WERI-Rb-1 (cell line): ENCODE measurements at regions not wholly inside any gene's neighbourhood (a gene's known extent, or its start where the extent isn't known, plus 50 kb on each side); places are given as distances from the start of the nearest gene placed in this dataset.

ENCODE experiments used
- DNase-seq: peaks from one replicate; pipeline ENCODE4 v3.0.0-alpha.2; 2020
- H3K27ac ChIP-seq: fragments of 250-450 bp; sonication (Bioruptor Pico); 2 replicates; pipeline ENCODE4 v1.5.1; 2020; ENCODE audit warnings: mild to moderate bottlenecking, moderate library complexity
- H3K27me3 ChIP-seq: fragments of 250-450 bp; sonication (Bioruptor Pico); 2 replicates; pipeline ENCODE4 v1.5.1; 2021; ENCODE audit warnings: mild to moderate bottlenecking, low read depth, moderate library complexity; ENCODE audit not compliant: insufficient read depth, severe bottlenecking
- H3K36me3 ChIP-seq: fragments of 250-450 bp; sonication (Bioruptor Pico); 2 replicates; pipeline ENCODE4 v1.5.1; 2020; ENCODE audit warnings: mild to moderate bottlenecking, moderate library complexity
- H3K4me3 ChIP-seq: 2 replicates; pipeline ENCODE4 v1.5.1; 2011; ENCODE audit warnings: low read depth, mild to moderate bottlenecking, control low read depth, low read length
- H3K9me3 ChIP-seq: fragments of 250-450 bp; sonication (Bioruptor Pico); 2 replicates; pipeline ENCODE4 v1.5.1; 2021; ENCODE audit warnings: mild to moderate bottlenecking, moderate library complexity; ENCODE audit not compliant: severe bottlenecking
- TF ChIP-seq, protein P1 (sequence below): IDR thresholded peaks from 2 replicates; pipeline ENCODE4 v1.5.1; 2011; ENCODE audit warnings: low read depth, mild to moderate bottlenecking, control low read depth, inconsistent platforms, low read length

DNA sequence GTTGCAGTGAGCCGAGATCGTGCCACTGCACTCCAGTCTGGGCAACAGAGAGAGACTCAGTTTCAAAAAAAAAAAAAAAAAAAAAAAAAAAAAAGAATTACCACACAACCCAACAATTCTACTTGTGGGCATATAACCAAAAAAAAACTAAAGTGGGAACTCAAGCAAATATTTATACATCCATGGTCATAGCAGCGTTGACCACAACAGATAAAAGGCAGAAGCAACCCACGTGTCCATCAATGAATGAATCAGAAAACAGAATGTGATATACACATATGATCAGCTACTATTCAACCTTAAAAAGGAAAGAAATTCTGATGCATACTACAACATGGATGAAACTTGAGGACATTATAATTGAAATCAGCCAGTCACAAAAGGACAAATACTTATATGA lies 179.3 kb upstream of the NEBL start:
- TF ChIP-seq, protein P1, sequence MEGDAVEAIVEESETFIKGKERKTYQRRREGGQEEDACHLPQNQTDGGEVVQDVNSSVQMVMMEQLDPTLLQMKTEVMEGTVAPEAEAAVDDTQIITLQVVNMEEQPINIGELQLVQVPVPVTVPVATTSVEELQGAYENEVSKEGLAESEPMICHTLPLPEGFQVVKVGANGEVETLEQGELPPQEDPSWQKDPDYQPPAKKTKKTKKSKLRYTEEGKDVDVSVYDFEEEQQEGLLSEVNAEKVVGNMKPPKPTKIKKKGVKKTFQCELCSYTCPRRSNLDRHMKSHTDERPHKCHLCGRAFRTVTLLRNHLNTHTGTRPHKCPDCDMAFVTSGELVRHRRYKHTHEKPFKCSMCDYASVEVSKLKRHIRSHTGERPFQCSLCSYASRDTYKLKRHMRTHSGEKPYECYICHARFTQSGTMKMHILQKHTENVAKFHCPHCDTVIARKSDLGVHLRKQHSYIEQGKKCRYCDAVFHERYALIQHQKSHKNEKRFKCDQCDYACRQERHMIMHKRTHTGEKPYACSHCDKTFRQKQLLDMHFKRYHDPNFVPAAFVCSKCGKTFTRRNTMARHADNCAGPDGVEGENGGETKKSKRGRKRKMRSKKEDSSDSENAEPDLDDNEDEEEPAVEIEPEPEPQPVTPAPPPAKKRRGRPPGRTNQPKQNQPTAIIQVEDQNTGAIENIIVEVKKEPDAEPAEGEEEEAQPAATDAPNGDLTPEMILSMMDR = no peak
- H3K36me3 ChIP-seq = no peaks in the 10 kb centered on the region
- no peak overlapping the region for H3K4me3 ChIP-seq
- no peaks in the 10 kb centered on the region for H3K9me3 ChIP-seq
- no peak overlapping the region for H3K27ac ChIP-seq
- H3K27me3 ChIP-seq = no peaks in the 10 kb centered on the region
- no peak for DNase-seq

DNA sequence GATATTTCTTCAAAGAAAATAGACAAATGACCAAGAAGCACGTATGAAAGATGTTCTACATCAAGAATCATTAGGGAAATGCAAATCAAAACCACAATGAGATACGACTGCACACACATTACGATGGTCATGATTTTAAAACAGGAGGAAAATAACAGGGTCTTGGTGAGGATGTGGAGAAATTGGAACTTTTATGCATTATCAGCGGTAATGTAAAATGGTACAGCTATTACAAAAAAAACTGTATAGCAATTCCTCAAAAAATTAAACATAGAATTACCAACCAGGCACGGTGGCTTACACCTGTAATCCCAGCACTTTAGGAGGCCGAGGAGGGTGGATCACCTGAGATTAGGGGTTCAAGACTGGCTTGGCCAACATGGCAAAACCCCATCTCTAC lies 178.8 kb upstream of the NEBL start:
- no peak for DNase-seq
- no peaks in the 10 kb centered on the region for H3K9me3 ChIP-seq
- TF ChIP-seq, protein P1 = no peak
- H3K27me3 ChIP-seq = no peaks in the 10 kb centered on the region
- no peaks in the 10 kb centered on the region for H3K36me3 ChIP-seq
- no peak overlapping the region for H3K27ac ChIP-seq
- no peak overlapping the region for H3K4me3 ChIP-seq

DNA sequence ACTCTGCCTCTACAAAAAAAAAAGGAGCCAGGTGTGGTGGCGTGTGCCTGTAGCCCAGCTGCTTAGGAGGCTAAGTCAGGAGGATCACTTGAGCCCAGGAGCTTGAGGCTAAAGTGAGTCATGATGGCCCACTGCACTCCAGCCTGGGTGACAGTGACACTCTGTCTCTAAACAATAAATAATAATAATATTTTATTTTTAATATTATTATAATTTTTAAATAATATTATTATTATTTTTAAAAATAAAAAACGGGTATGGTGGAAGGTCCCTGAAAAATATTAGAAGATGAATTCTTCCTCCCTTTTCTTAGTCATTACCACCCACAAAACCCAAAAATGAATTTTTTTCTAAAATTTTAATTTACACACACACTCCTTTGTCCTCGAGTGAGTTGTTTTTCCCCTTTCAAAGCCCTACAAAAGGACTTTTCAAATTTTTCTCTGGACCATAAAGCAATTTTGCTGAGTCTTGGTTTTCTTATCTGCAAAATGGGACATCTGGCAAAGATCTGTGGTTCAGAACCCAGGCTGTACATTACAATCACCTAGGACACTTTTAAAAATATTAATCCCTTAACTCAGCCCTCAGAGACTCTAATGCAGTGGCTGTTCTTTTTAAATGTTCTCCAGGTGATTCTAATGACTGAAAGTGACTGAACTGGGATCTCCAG lies 174.0 kb upstream of the NEBL start:
- no peak overlapping the region for H3K4me3 ChIP-seq
- no peak for DNase-seq
- no peak overlapping the region for H3K27ac ChIP-seq
- TF ChIP-seq, protein P1 = no peak
- no peaks in the 10 kb centered on the region for H3K36me3 ChIP-seq
- no peaks in the 10 kb centered on the region for H3K9me3 ChIP-seq
- peaks cover 4% of the 10 kb centered on the region for H3K27me3 ChIP-seq

DNA sequence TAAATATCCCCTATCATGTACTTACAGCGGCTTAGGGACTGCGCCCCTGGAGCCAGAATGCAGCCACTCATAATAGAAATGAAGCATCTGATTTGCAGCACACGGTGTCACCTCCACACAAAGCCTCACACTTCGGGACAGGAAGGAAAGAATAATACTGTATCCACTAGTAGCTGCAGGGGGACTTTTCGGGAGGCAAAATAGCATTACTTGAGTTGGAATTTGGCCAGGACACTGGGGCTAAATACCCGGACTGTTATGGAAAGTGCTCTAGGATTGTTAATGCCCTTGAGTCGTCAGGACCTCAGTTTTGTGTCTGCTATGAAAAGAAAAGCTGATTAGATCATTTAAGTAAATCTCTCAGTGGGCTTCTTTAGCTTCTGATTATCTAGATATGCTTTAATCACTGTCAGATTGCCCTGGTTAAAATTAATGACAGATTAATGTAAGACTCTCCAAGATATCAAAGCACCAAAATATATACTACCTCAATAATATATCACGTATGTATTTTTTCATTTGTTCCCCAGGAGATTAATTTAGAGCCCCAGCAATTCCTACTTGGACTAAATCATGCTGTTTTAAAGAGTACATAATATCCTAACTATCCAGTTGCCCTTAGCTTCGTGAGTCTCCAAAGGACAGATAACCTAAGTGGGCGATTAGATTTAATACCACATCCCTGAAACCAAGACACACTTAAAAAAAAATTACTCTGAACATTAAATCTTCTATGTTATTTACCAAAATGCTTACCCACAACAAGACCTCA lies 173.0 kb upstream of the NEBL start:
- H3K9me3 ChIP-seq = no peaks in the 10 kb centered on the region
- H3K27me3 ChIP-seq = peaks cover 4% of the 10 kb centered on the region
- DNase-seq = peak; percentile 20
- TF ChIP-seq, protein P1 = no peak
- H3K4me3 ChIP-seq = no peak overlapping the region
- no peaks in the 10 kb centered on the region for H3K36me3 ChIP-seq
- H3K27ac ChIP-seq = no peak overlapping the region

DNA sequence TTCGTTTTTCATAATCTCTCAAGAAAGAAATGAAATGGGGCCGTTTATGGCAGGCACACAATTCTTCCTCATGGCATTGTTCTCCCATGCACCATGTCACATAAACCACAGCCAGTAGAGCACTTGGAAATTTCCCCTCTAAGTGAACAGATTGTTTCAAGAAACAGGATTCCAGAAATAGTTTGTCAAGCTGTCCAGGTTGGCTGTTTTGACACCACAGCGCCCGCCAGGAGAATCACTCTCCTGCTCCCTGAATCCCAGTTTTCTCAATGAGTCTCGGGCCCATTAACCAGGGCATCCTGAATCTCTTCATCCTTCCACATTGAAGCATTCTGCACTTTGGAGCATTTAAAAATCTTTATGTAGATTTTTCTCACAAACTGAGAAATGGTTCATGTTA lies 172.2 kb upstream of the NEBL start:
- Histone ChIP-seq H3K9me3 (no peaks in the 10 kb centered on the region), H3K27ac (no peak overlapping the region), H3K4me3 (no peak overlapping the region), H3K36me3 (no peaks in the 10 kb centered on the region), H3K27me3 (peaks cover 4% of the 10 kb centered on the region)
- TF ChIP-seq, protein P1 = no peak
- DNase-seq = no peak
